HepG2 (cell line): ENCODE measurements at regions not wholly inside any gene's neighbourhood (a gene's known extent, or its start where the extent isn't known, plus 50 kb on each side); places are given as distances from the start of the nearest gene placed in this dataset.

Experiments
- RXRA ChIP-seq: sonication (generic); formaldehyde crosslinking; IDR thresholded peaks from 2 replicates; pipeline ENCODE4 v1.5.1; 2020; ENCODE audit warnings: missing genetic modification reagents
- SSRP1 ChIP-seq: IDR thresholded peaks from 2 replicates; pipeline ENCODE4 v1.6.1; 2016; ENCODE audit warnings: control low read depth
- ZNF446 ChIP-seq: sonication (generic); formaldehyde crosslinking; IDR thresholded peaks from 2 replicates; pipeline ENCODE4 v1.5.0; 2020; ENCODE audit warnings: mild to moderate bottlenecking, missing genetic modification reagents
- ZNF556 ChIP-seq: sonication (generic); formaldehyde crosslinking; IDR thresholded peaks from 2 replicates; pipeline ENCODE4 v1.4.0; 2020; ENCODE audit warnings: mild to moderate bottlenecking, missing genetic modification reagents, borderline replicate concordance
- ZNF879 ChIP-seq: sonication (generic); formaldehyde crosslinking; IDR thresholded peaks from 2 replicates; pipeline ENCODE4 v1.8.1; 2023; ENCODE audit warnings: missing genetic modification reagents
- ZNF883 ChIP-seq: sonication (generic); formaldehyde crosslinking; IDR thresholded peaks from 2 replicates; pipeline ENCODE4 v1.5.1; 2020; ENCODE audit warnings: mild to moderate bottlenecking, missing genetic modification reagents; ENCODE audit errors: not compliant biosample characterization
- TF ChIP-seq, protein P1 (sequence below): sonication (generic); formaldehyde crosslinking; IDR thresholded peaks from 2 replicates; pipeline ENCODE4 v1.4.0; 2020; ENCODE audit warnings: missing genetic modification reagents
- TF ChIP-seq, protein P2 (sequence below): sonication (generic); formaldehyde crosslinking; IDR thresholded peaks from 2 replicates; pipeline ENCODE4 v1.4.0; 2020; ENCODE audit warnings: missing genetic modification reagents
- TF ChIP-seq, protein P3 (sequence below): sonication (generic); formaldehyde crosslinking; IDR thresholded peaks from 2 replicates; pipeline ENCODE4 v1.5.1; 2020; ENCODE audit warnings: mild to moderate bottlenecking, missing genetic modification reagents, moderate library complexity
- TF ChIP-seq, protein P4 (sequence below): sonication (generic); formaldehyde crosslinking; IDR thresholded peaks from 2 replicates; pipeline ENCODE4 v1.8.0; 2022; ENCODE audit warnings: mild to moderate bottlenecking, missing genetic modification reagents, borderline replicate concordance

DNA sequence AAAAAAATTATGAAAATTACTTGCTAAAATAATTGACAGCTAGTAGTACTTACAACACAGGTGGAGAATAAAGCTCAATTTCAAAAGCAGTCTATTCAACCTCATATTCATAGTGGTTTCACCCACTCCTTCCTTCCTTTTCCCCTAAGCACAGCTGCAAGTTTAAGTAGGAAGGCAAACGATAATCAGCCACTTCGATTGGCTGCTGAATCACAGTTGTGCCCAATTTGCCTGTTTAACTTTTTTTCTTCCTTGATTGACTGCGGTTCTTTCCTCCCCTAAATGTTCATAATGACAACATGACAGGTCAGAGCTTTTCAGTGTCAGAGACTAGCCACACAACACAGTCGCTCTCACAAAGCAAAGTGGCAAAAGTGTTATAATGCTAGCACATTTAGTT lies 468.0 kb upstream of the GBE1 start (continued):
- TF ChIP-seq, protein P1, sequence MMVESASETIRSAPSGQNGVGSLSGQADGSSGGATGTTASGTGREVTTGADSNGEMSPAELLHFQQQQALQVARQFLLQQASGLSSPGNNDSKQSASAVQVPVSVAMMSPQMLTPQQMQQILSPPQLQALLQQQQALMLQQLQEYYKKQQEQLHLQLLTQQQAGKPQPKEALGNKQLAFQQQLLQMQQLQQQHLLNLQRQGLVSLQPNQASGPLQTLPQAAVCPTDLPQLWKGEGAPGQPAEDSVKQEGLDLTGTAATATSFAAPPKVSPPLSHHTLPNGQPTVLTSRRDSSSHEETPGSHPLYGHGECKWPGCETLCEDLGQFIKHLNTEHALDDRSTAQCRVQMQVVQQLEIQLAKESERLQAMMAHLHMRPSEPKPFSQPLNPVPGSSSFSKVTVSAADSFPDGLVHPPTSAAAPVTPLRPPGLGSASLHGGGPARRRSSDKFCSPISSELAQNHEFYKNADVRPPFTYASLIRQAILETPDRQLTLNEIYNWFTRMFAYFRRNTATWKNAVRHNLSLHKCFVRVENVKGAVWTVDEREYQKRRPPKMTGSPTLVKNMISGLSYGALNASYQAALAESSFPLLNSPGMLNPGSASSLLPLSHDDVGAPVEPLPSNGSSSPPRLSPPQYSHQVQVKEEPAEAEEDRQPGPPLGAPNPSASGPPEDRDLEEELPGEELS = no peak
- no peak for TF ChIP-seq RXRA (CRISPR knock-in tag)
- TF ChIP-seq, protein P2, sequence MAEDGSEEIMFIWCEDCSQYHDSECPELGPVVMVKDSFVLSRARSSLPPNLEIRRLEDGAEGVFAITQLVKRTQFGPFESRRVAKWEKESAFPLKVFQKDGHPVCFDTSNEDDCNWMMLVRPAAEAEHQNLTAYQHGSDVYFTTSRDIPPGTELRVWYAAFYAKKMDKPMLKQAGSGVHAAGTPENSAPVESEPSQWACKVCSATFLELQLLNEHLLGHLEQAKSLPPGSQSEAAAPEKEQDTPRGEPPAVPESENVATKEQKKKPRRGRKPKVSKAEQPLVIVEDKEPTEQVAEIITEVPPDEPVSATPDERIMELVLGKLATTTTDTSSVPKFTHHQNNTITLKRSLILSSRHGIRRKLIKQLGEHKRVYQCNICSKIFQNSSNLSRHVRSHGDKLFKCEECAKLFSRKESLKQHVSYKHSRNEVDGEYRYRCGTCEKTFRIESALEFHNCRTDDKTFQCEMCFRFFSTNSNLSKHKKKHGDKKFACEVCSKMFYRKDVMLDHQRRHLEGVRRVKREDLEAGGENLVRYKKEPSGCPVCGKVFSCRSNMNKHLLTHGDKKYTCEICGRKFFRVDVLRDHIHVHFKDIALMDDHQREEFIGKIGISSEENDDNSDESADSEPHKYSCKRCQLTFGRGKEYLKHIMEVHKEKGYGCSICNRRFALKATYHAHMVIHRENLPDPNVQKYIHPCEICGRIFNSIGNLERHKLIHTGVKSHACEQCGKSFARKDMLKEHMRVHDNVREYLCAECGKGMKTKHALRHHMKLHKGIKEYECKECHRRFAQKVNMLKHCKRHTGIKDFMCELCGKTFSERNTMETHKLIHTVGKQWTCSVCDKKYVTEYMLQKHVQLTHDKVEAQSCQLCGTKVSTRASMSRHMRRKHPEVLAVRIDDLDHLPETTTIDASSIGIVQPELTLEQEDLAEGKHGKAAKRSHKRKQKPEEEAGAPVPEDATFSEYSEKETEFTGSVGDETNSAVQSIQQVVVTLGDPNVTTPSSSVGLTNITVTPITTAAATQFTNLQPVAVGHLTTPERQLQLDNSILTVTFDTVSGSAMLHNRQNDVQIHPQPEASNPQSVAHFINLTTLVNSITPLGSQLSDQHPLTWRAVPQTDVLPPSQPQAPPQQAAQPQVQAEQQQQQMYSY (CRISPR knock-in tag) = no peak
- no peak for TF ChIP-seq SSRP1
- TF ChIP-seq ZNF883 (CRISPR knock-in tag) = no peak
- TF ChIP-seq ZNF556 (CRISPR knock-in tag) = no peak
- TF ChIP-seq, protein P3, sequence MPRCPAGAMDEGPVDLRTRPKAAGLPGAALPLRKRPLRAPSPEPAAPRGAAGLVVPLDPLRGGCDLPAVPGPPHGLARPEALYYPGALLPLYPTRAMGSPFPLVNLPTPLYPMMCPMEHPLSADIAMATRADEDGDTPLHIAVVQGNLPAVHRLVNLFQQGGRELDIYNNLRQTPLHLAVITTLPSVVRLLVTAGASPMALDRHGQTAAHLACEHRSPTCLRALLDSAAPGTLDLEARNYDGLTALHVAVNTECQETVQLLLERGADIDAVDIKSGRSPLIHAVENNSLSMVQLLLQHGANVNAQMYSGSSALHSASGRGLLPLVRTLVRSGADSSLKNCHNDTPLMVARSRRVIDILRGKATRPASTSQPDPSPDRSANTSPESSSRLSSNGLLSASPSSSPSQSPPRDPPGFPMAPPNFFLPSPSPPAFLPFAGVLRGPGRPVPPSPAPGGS (CRISPR knock-in tag) = no peak
- TF ChIP-seq, protein P4, sequence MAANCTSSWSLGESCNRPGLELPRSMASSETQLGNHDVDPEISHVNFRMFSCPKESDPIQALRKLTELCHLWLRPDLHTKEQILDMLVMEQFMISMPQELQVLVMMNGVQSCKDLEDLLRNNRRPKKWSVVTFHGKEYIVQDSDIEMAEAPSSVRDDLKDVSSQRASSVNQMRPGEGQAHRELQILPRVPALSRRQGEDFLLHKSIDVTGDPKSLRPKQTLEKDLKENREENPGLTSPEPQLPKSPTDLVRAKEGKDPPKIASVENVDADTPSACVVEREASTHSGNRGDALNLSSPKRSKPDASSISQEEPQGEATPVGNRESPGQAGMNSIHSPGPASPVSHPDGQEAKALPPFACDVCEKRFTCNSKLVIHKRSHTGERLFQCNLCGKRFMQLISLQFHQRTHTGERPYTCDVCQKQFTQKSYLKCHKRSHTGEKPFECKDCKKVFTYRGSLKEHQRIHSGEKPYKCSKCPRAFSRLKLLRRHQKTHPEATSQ (CRISPR knock-in tag) = no peak
- TF ChIP-seq ZNF446 (CRISPR knock-in tag) = no peak
- no peak for TF ChIP-seq ZNF879
